GM23338 (cell line): ENCODE measurements at regions not wholly inside any gene's neighbourhood (a gene's known extent, or its start where the extent isn't known, plus 50 kb on each side); places are given as distances from the start of the nearest gene placed in this dataset.
"Not testable (repeated sequence)": the region's sequence is repeated elsewhere in the genome, so short reads cannot be mapped to it uniquely, and the experiment has no call there.

ENCODE experiments used
- ATAC-seq: fragments of 200-7000 bp; cut with Tn5 transposase; 3 replicates; pipeline ENCODE4 v1.9.1; 2020
- DNase-seq: peaks from one replicate; pipeline ENCODE4 v3.0.0-alpha.2; 2015; ENCODE audit warnings: low spot score
- H2AFZ ChIP-seq: fragments of 200-600 bp; sonication (generic); 2 replicates; pipeline ENCODE4 v1.8.0; 2016; ENCODE audit warnings: antibody characterized with exemption, mild to moderate bottlenecking, moderate library complexity
- H3F3A ChIP-seq: fragments of 200-600 bp; sonication (generic); replicated peaks from 2 replicates; pipeline ENCODE4 v1.8.0; 2017; ENCODE audit warnings: antibody characterized with exemption, mixed run types, low read depth
- H3K27ac ChIP-seq: fragments of 200-600 bp; sonication (generic); 2 replicates; pipeline ENCODE4 v1.6.1; 2016; ENCODE audit warnings: low read depth
- H3K27me3 ChIP-seq: fragments of 200-600 bp; sonication (generic); 2 replicates; pipeline ENCODE4 v1.8.0; 2016; ENCODE audit warnings: mild to moderate bottlenecking, mixed run types, moderate library complexity; ENCODE audit not compliant: insufficient read depth
- H3K36me3 ChIP-seq: fragments of 200-600 bp; sonication (generic); 2 replicates; pipeline ENCODE4 v1.8.0; 2016; ENCODE audit warnings: mild to moderate bottlenecking; ENCODE audit not compliant: insufficient read depth
- H3K4me1 ChIP-seq: fragments of 200-600 bp; sonication (generic); 2 replicates; pipeline ENCODE4 v1.8.0; 2016; ENCODE audit warnings: mild to moderate bottlenecking, moderate library complexity; ENCODE audit not compliant: insufficient read depth
- H3K4me2 ChIP-seq: fragments of 200-600 bp; sonication (generic); 2 replicates; pipeline ENCODE4 v1.7.1; 2017; ENCODE audit warnings: mixed run types
- H3K4me3 ChIP-seq: fragments of 200-600 bp; sonication (generic); 2 replicates; pipeline ENCODE4 v1.6.1; 2016; ENCODE audit warnings: mixed run types
- H3K79me2 ChIP-seq: fragments of 200-600 bp; sonication (generic); replicated peaks from 2 replicates; pipeline ENCODE4 v1.8.0; 2017; ENCODE audit warnings: mild to moderate bottlenecking; ENCODE audit not compliant: insufficient read depth
- H3K9me2 ChIP-seq: fragments of 200-600 bp; sonication (generic); 2 replicates; pipeline ENCODE4 v1.8.0; 2017; ENCODE audit not compliant: insufficient read depth
- H4K20me1 ChIP-seq: fragments of 200-600 bp; sonication (generic); replicated peaks from 2 replicates; pipeline ENCODE4 v1.8.0; 2017; ENCODE audit warnings: mild to moderate bottlenecking; ENCODE audit not compliant: insufficient read depth
- H3K27ac Mint-ChIP-seq: 2 replicates; pipeline ENCODE4 v1.8.0; 2020; ENCODE audit warnings: inconsistent platforms, mild to moderate bottlenecking, moderate library complexity, mixed read lengths
- H3K27me3 Mint-ChIP-seq: 3 replicates; pipeline ENCODE4 v1.8.0; 2022; ENCODE audit warnings: low read depth, mild to moderate bottlenecking, moderate library complexity, mixed read lengths, inconsistent platforms; ENCODE audit not compliant: insufficient read depth, poor library complexity
- H3K36me3 Mint-ChIP-seq: 3 replicates; pipeline ENCODE4 v1.8.0; 2021; ENCODE audit warnings: low read depth, mild to moderate bottlenecking, inconsistent platforms, moderate library complexity, mixed read lengths
- H3K4me1 Mint-ChIP-seq: 3 replicates; pipeline ENCODE4 v1.8.0; 2020; ENCODE audit warnings: mild to moderate bottlenecking, inconsistent platforms, mixed read lengths
- H3K4me3 Mint-ChIP-seq: 3 replicates; pipeline ENCODE4 v1.8.0; 2021; ENCODE audit warnings: moderate library complexity, mild to moderate bottlenecking, inconsistent platforms, mixed read lengths
- H3K9me3 Mint-ChIP-seq: 3 replicates; pipeline ENCODE4 v1.8.0; 2020; ENCODE audit warnings: moderate library complexity, mild to moderate bottlenecking, inconsistent platforms, mixed read lengths
- CREB1 ChIP-seq: fragments of 250-450 bp; sonication (Bioruptor Pico); IDR thresholded peaks from 2 replicates; pipeline ENCODE4 v1.5.0; 2020; ENCODE audit warnings: low read depth, mild to moderate bottlenecking, moderate library complexity
- ETS1 ChIP-seq: IDR thresholded peaks from 2 replicates; pipeline ENCODE4 v1.6.1; 2016; ENCODE audit warnings: antibody characterized with exemption
- ZNF114 ChIP-seq: fragments of 250-450 bp; sonication (Bioruptor Pico); IDR thresholded peaks from 2 replicates; pipeline ENCODE4 v1.5.0; 2020; ENCODE audit warnings: mild to moderate bottlenecking, moderate library complexity
- TF ChIP-seq, protein P1 (sequence below), 2 experiments: fragments of 200-600 bp in 1 of 2; sonication (generic) in 1 of 2; conservative IDR thresholded peaks; 2 replicates each; pipeline versions ENCODE4 v1.5.1 to v1.6.1; 2016 to 2017; ENCODE audit warnings: antibody characterized with exemption in 2 of 2, low read depth in 2 of 2, mild to moderate bottlenecking in 2 of 2, moderate library complexity in 1 of 2

GRCh38 chr17:27373695-27374094 lies 79.8 kb downstream of the WSB1 start:
- Mint-ChIP-seq H3K9me3 (peaks cover 61% of the 10 kb centered on the region), H3K36me3 (peaks cover 22% of the 10 kb centered on the region)
- not testable (repeated sequence) for H3K27ac Mint-ChIP-seq, H3K27me3 ChIP-seq, H2AFZ ChIP-seq, H3F3A ChIP-seq, H3K27ac ChIP-seq, H3K27me3 Mint-ChIP-seq, H3K79me2 ChIP-seq, H4K20me1 ChIP-seq, H3K9me2 ChIP-seq, H3K4me3 ChIP-seq, DNase-seq, H3K4me1 Mint-ChIP-seq, H3K36me3 ChIP-seq, H3K4me3 Mint-ChIP-seq, H3K4me2 ChIP-seq, ATAC-seq, H3K4me1 ChIP-seq

DNA sequence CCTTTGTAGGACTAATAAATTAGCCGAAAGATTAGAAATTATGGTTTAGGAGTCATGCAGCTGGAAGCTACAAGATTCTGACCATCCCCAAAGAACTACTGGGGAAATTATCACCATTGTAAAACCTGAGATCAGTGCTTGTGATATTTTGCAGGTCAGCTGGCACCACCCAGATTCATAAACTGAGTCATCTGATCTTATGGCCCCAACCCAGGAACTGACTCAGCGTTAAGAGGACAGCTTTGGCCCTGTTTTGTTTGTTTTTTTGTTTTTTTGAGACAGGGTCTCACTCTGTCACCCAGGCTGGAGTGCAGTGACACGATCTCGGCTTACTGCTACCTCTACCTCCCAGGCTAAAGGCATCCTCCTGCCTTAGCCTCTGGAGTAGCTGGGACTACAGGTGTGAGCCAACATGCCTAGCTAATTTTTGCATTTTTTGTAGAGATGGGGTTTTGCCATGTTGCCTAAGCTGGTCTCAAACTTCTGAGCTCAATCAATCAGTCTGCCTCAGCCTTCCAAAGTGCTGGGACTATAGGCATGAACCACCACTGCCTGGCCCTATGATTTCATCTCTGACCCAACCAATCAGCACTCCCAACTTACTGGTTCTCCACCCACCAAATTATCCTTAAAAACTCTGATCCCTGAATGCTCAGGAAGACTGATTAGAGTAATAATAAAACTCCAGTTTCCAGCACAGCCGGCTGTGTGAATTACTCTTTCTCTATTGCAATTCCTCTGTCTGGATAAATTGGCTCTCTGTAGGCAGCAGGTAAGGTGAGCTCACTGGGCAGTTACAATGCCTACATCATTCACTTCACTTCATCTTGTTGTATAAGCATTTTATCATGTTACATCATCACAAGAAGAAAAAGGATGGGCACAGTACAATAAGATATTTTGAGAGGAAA lies 79.4 kb upstream of the KSR1 start:
- peaks cover 4% of the 10 kb centered on the region for H3K4me1 Mint-ChIP-seq

More for the DNA sequence above, 79.4 kb upstream of the KSR1 start:
- TF ChIP-seq ETS1 (no peak), ZNF114 (CRISPR knock-in tag) (no peak), CREB1 (CRISPR knock-in tag) (no peak)
- TF ChIP-seq, protein P1, sequence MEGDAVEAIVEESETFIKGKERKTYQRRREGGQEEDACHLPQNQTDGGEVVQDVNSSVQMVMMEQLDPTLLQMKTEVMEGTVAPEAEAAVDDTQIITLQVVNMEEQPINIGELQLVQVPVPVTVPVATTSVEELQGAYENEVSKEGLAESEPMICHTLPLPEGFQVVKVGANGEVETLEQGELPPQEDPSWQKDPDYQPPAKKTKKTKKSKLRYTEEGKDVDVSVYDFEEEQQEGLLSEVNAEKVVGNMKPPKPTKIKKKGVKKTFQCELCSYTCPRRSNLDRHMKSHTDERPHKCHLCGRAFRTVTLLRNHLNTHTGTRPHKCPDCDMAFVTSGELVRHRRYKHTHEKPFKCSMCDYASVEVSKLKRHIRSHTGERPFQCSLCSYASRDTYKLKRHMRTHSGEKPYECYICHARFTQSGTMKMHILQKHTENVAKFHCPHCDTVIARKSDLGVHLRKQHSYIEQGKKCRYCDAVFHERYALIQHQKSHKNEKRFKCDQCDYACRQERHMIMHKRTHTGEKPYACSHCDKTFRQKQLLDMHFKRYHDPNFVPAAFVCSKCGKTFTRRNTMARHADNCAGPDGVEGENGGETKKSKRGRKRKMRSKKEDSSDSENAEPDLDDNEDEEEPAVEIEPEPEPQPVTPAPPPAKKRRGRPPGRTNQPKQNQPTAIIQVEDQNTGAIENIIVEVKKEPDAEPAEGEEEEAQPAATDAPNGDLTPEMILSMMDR (conservative IDR thresholded peaks at IDR 0.05; ENCODE audit: low read depth in 2 of 2): no peak
- H3K4me3 Mint-ChIP-seq: no peak overlapping the region
- H3K27me3 Mint-ChIP-seq: peaks cover 15% of the 10 kb centered on the region
- H3K27me3 ChIP-seq: no peaks in the 10 kb centered on the region
- ATAC-seq (no peak), DNase-seq (no peak)
- no peaks in the 10 kb centered on the region for H3F3A ChIP-seq
- no peak overlapping the region for H3K4me2 ChIP-seq
- H3K27ac Mint-ChIP-seq: no peak overlapping the region
- no peak overlapping the region for H3K27ac ChIP-seq
- H3K4me3 ChIP-seq: no peak overlapping the region
- H3K9me3 Mint-ChIP-seq: peaks cover 36% of the 10 kb centered on the region
- H2AFZ ChIP-seq: no peak overlapping the region
- no peaks in the 10 kb centered on the region for H3K9me2 ChIP-seq
- no peaks in the 10 kb centered on the region for H4K20me1 ChIP-seq
- no peaks in the 10 kb centered on the region for H3K79me2 ChIP-seq
- 0 out of 2 replicates have a peak, but pooled peaks cover 4% of the 10 kb centered on the region for H3K4me1 ChIP-seq
- H3K36me3 ChIP-seq: peaks cover 7% of the 10 kb centered on the region; the same call in 1 of the 2 replicates
- H3K36me3 Mint-ChIP-seq: peaks cover 12% of the 10 kb centered on the region
